Stimulated activated naive B cell treated with anti-CD40 and anti-IgM and Interleukin-4, amounts not matched to agents 10 μg/mL and 1 μg/mL and 100 μg/mL, for 72 hours (primary cell): ENCODE measurements at regions not wholly inside any gene's neighbourhood (a gene's known extent, or its start where the extent isn't known, plus 50 kb on each side); places are given as distances from the start of the nearest gene placed in this dataset.
"Not testable (repeated sequence)": the region's sequence is repeated elsewhere in the genome, so short reads cannot be mapped to it uniquely, and the experiment has no call there.

ENCODE experiments used
- ATAC-seq, 2 donors: fragments of 150-1000 bp; cut with Tn5 transposase; replicated peaks; 2 replicates each; pipeline ENCODE4 v1.10.0; 2021; ENCODE audit warnings: moderate library complexity in 1 of 2
- DNase-seq: peaks from one replicate; pipeline ENCODE4 v3.0.0; 2021
- H3K27ac Mint-ChIP-seq: one replicate; pipeline ENCODE4 v1.8.0; 2022; ENCODE audit warnings: mild to moderate bottlenecking, mixed read lengths
- H3K27me3 Mint-ChIP-seq, 2 donors: one replicate each; pipeline ENCODE4 v1.8.0; 2022; ENCODE audit warnings: mixed read lengths in 2 of 2
- H3K36me3 Mint-ChIP-seq, 2 donors: one replicate each; pipeline ENCODE4 v1.8.0; 2022; ENCODE audit warnings: mixed read lengths in 2 of 2, mild to moderate bottlenecking in 1 of 2
- H3K4me1 Mint-ChIP-seq, 2 donors: one replicate each; pipeline ENCODE4 v1.8.0; 2022; ENCODE audit warnings: mixed read lengths in 2 of 2, mild to moderate bottlenecking in 1 of 2
- H3K4me3 Mint-ChIP-seq, 2 donors: one replicate each; pipeline ENCODE4 v1.8.0; 2022; ENCODE audit warnings: mild to moderate bottlenecking in 2 of 2, mixed read lengths in 2 of 2, moderate library complexity in 1 of 2
- H3K9me3 Mint-ChIP-seq, 2 donors: one replicate each; pipeline ENCODE4 v1.8.0; 2022; ENCODE audit warnings: mixed read lengths in 2 of 2, mild to moderate bottlenecking in 1 of 2

DNA sequence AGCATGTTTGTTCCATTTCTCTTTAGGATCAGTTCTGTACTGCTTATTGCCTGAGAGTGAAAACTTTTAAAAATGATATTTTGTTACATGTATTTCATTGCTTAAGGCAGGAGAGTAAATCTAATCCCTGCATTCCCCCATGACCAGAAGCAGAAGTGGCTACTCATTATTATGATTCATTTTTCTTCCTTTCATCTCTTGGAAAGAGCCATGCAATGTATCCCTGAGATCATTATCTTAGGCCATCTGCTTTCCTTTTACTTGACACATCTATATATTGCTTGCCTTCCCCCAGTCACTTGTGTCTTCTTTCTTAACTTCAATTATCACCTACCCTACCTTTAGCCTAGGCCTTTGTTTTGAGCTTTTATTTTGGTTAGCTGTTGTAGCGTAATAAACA is 430.4 kb upstream of the CHRM3 start:
- H3K9me3 Mint-ChIP-seq, result no peaks in the 10 kb centered on the region
- no peaks in the 10 kb centered on the region for H3K27me3 Mint-ChIP-seq
- H3K4me3 Mint-ChIP-seq, result no peak overlapping the region
- no peaks in the 10 kb centered on the region for H3K4me1 Mint-ChIP-seq
- DNase-seq (no peak), ATAC-seq (no peak)
- H3K36me3 Mint-ChIP-seq, result no peaks in the 10 kb centered on the region
- no peak overlapping the region for H3K27ac Mint-ChIP-seq

DNA sequence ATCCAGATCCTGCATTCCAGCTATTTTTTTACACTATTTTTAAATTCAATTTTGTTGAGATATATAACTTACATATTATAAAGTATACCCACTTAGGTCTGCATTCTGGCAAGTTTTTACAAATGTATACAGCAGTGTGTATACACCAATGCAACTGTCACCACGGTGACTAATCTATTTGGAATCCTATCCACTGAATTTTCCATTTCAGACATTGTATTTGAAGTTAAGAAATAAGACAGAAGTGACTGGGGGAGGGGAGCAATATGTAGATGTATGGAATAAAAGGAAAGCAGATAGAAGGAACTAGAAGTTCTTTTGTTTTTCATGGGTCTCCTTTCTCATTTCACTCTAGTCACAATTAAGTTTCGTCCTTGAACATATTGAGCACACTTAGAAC is 431.5 kb upstream of the CHRM3 start:
- ATAC-seq (no peak), DNase-seq (no peak)
- no peaks in the 10 kb centered on the region for H3K9me3 Mint-ChIP-seq
- no peak overlapping the region for H3K27ac Mint-ChIP-seq
- H3K4me3 Mint-ChIP-seq, result no peak overlapping the region
- no peaks in the 10 kb centered on the region for H3K27me3 Mint-ChIP-seq
- no peaks in the 10 kb centered on the region for H3K36me3 Mint-ChIP-seq
- no peaks in the 10 kb centered on the region for H3K4me1 Mint-ChIP-seq

DNA sequence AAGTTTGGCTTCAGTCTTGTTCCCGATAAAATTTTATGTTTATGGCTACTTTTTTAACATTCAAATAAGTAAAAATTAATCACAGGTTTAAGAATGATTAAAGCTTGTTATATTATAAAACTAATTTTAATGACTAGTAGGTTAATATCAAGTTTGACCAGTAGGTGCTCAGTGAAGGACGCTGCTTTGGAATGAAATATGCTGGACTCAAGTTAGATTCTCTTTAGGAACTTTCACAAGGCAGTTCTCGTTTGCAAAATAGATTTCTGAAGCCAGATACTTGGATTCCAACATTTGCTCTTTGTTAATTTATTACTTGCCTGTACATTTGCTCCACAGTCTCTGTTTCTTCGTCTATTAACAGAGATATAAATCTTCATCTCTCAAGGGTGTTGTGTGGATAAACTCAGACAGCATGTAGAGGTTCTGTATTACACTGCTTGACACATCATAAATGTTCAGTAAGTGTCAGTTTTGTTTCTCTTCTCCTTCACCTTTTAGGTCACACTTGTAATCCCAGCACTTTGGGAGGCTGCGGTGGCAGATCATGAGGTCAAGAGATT is 432.8 kb upstream of the CHRM3 start:
- H3K4me1 Mint-ChIP-seq, result no peaks in the 10 kb centered on the region
- DNase-seq (no peak), ATAC-seq (no peak)
- H3K4me3 Mint-ChIP-seq, result no peak overlapping the region
- H3K36me3 Mint-ChIP-seq, result no peaks in the 10 kb centered on the region
- no peaks in the 10 kb centered on the region for H3K27me3 Mint-ChIP-seq
- no peaks in the 10 kb centered on the region for H3K9me3 Mint-ChIP-seq
- H3K27ac Mint-ChIP-seq, result no peak overlapping the region

DNA sequence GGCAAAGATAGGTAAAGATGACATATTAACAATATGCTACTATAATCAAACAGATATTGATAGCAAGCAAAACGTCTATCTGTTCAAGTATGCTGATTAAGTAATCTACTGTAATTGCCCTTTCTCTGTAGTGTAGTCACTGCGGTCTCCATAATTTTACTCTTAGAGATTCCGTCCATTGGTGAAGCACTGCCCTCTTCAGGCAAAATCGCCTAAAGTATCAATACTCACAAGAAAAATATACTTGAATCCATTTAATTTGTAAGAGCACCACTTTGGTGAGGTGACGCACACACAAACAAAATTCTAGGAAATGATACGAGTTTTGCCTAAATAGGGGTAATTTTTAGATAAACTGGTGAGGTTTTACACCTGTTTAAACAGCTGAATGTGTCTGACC is 434.6 kb upstream of the CHRM3 start:
- Mint-ChIP-seq H3K9me3 (no peaks in the 10 kb centered on the region), H3K4me3 (no peak overlapping the region), H3K4me1 (no peaks in the 10 kb centered on the region), H3K27me3 (no peaks in the 10 kb centered on the region), H3K27ac (no peak overlapping the region), H3K36me3 (no peaks in the 10 kb centered on the region)
- ATAC-seq (peak; percentile 33 to 36), DNase-seq (no peak)

DNA sequence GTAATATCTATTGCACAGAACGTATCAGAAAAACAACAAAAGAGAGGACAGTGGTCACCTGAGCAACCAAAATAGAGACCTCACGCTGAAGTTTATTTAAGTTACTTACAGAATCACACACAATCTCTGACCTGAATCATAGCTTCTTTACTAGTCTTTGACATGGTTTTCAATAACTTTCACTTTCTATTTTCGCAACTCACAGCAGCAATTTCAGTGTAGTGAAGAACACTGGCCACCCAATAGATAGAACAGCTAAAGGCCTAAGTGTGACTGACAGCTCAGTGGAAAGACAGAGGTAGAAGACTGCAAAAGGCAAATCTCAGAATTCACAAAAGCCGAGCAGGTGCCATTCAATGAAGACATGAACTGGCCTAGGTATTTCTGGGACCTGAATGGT is 435.6 kb upstream of the CHRM3 start:
- H3K27me3 Mint-ChIP-seq, result no peaks in the 10 kb centered on the region
- H3K9me3 Mint-ChIP-seq, result no peaks in the 10 kb centered on the region
- H3K4me3 Mint-ChIP-seq, result no peak overlapping the region
- ATAC-seq (no peak), DNase-seq (no peak)
- no peak overlapping the region for H3K27ac Mint-ChIP-seq
- no peaks in the 10 kb centered on the region for H3K36me3 Mint-ChIP-seq
- H3K4me1 Mint-ChIP-seq, result no peaks in the 10 kb centered on the region

DNA sequence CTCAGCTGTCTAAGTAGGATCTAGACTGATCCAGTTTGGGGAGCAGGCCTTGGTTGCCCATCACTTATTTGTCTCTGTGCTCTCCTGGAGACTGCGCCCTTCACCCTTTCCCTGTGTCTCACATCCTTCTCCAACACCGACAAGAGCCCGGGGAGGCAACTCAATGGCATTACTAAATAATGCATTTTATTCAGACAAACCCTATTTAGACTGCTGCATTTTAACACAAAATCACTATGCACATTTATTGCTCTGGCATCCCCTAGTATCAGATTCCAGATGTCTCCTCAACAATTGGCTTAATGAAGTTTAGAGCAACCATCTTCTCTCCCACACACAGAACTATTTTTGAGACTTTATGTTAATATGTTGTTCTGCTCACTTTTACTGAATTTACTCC is 436.4 kb upstream of the CHRM3 start:
- Mint-ChIP-seq H3K4me3 (no peak overlapping the region), H3K9me3 (no peaks in the 10 kb centered on the region), H3K27ac (no peak overlapping the region), H3K4me1 (no peaks in the 10 kb centered on the region), H3K36me3 (no peaks in the 10 kb centered on the region), H3K27me3 (no peaks in the 10 kb centered on the region)
- DNase-seq, result no peak
- no peak for ATAC-seq

DNA sequence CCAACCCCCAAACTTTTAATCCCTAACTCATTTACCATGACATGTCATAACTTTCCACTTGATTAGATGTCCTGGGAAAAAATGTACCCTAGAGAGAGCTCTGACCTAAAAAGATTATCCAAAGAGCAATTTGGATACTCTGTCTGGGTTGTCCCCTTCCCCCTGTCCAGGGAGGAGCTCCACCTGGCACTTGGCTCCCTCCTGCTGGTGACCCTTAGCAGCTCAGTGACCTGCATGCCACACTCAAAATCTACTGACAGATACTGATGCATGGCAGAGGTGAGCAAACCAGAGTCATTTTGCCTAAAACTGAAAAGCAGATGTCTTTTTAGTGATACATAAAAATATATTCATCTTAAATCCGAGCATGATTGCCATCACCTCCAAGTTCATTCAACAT is 442.3 kb upstream of the CHRM3 start:
- no peak overlapping the region for H3K27ac Mint-ChIP-seq
- H3K4me3 Mint-ChIP-seq, result no peak overlapping the region
- H3K36me3 Mint-ChIP-seq, result no peaks in the 10 kb centered on the region
- no peaks in the 10 kb centered on the region for H3K9me3 Mint-ChIP-seq
- no peaks in the 10 kb centered on the region for H3K4me1 Mint-ChIP-seq
- no peaks in the 10 kb centered on the region for H3K27me3 Mint-ChIP-seq
- DNase-seq (no peak), ATAC-seq (no peak)

DNA sequence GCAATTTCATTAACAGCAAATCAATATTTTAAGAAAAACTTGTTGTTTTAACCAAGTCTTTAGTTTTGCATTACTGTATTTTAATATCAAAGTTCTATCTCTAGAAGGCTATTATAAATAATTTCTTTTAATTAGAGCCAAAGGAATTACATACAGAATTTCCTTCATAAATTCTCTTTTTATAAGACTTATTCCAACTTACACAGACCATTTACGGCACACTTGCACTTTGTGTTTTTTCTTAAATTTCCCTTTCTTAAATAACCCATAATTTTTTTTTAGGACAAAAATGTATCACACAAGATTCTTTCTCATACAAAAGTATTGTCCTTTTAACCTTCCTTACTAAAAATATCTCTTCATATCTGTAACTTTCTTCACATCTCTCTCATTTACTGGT is 458.5 kb upstream of the CHRM3 start:
- ATAC-seq (no peak), DNase-seq (no peak)
- no peak overlapping the region for H3K4me3 Mint-ChIP-seq
- peaks cover 3% of the 10 kb centered on the region in 2 donors for H3K9me3 Mint-ChIP-seq
- no peak overlapping the region for H3K27ac Mint-ChIP-seq
- no peaks in the 10 kb centered on the region for H3K36me3 Mint-ChIP-seq
- H3K4me1 Mint-ChIP-seq, result no peaks in the 10 kb centered on the region
- no peaks in the 10 kb centered on the region for H3K27me3 Mint-ChIP-seq

DNA sequence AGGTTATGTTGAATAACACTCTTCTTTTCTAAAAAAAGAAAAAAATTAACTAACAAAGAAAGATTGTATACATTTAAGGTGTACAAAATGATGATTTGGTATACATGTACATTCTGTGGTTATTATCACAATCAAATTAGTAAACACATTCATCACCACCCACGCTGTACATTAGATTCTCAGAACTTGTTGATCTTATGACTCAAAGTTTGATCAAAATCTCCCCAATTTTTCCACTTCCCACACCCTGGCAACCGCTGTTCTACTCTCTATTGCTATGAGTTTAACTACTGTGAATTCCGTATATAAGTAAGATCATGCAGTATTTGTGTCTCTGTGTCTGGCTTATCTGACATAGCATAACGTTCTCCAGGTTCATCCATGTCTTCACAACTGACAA is 469.5 kb upstream of the CHRM3 start:
- no peak overlapping the region for H3K4me3 Mint-ChIP-seq
- no peaks in the 10 kb centered on the region for H3K4me1 Mint-ChIP-seq
- peaks cover 3 to 4% of the 10 kb centered on the region in 2 donors for H3K9me3 Mint-ChIP-seq
- no peak for DNase-seq
- H3K27ac Mint-ChIP-seq, result no peak overlapping the region
- ATAC-seq, result no peak
- H3K36me3 Mint-ChIP-seq, result no peaks in the 10 kb centered on the region
- no peaks in the 10 kb centered on the region for H3K27me3 Mint-ChIP-seq

DNA sequence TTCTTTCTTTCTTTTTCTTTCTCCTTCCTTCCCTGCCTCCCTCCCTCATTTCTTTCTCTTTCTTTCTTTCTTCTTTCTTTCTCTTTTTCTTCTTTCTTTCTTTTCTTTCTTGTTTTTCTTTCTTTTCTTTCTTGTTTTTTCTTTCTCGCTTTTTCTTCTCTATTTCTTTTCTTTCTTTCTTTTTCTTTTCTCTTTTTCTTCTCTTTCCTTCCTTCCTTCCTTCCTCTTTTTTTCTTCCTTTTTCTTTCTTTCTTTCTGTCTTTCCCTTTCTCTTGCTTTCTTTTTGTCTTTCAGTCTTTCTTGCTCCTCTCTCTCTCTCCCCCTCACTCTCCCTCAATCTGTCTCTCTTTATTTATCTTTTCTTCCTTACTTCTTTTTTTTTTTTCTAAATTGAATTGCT is 472.0 kb upstream of the CHRM3 start:
- H3K27ac Mint-ChIP-seq, result no peak overlapping the region
- DNase-seq, result no peak
- no peaks in the 10 kb centered on the region for H3K36me3 Mint-ChIP-seq
- H3K4me1 Mint-ChIP-seq, result no peaks in the 10 kb centered on the region
- H3K4me3 Mint-ChIP-seq, result no peak overlapping the region
- no peaks in the 10 kb centered on the region for H3K27me3 Mint-ChIP-seq
- peaks cover 7% of the 10 kb centered on the region in 2 donors for H3K9me3 Mint-ChIP-seq
- no peak for ATAC-seq

DNA sequence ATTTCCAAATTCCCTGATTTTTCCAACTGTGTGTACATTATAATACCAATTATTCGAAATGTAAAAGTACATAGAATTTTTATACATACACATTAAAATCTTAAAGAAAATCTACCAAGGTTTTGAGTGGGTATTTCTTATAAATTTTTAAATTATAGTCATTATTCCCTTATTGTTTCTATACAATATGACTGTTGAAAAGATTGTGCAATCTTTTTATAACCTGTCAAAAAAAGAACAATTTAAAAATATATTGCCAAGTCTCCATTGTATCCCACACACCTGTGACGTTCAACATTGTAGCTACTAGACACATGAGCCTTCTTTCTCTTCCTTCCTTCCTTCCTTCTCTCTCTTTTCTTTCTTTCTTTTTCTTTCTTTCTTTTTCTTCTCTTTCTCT is 473.2 kb upstream of the CHRM3 start:
- Mint-ChIP-seq H3K4me3 (no peak overlapping the region), H3K4me1 (no peaks in the 10 kb centered on the region), H3K36me3 (no peaks in the 10 kb centered on the region), H3K27ac (no peak overlapping the region), H3K9me3 (peaks cover 7% of the 10 kb centered on the region in 2 donors), H3K27me3 (no peaks in the 10 kb centered on the region)
- ATAC-seq, result no peak
- no peak for DNase-seq

DNA sequence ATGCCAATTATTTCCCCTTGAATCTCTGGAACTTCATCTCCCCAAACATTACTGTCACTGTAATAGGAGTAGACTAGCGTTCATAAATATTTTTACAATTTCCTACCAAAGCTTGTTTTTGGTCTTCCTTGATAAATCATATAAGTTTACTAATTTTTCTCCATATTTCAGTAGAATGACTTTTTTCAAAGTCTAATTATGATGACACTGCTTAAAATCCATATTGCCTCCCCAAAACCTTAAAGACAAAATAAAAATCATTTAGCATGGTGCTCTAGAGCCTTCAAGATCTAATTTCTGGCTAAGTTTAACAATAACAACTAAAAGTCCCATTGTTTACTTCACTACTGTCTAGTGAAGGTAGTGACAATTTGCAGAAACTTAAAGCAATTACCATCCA is 474.2 kb upstream of the CHRM3 start:
- Mint-ChIP-seq H3K4me1 (no peaks in the 10 kb centered on the region), H3K9me3 (peaks cover 7% of the 10 kb centered on the region in 2 donors), H3K4me3 (no peak overlapping the region), H3K27me3 (no peaks in the 10 kb centered on the region), H3K36me3 (no peaks in the 10 kb centered on the region), H3K27ac (no peak overlapping the region)
- no peak for ATAC-seq
- no peak for DNase-seq

DNA sequence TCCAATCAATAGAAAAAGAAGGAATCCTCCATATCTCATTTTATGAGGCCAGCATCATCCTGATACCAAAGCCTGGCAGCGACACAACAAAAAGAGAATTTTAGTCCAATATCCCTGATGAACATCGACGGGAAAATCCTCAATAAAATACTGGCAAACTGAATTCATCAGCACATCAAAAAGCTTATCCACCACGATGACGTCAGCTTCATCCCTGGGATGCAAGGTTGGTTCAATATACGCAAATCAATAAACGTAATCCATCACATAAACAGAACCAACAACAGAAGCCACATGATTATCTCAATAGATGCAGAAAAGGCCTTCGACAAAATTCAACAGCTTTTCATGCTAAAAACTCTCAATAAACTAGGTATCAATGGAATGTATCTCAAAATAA is 483.6 kb upstream of the CHRM3 start:
- H3K36me3 Mint-ChIP-seq, H3K27ac Mint-ChIP-seq, H3K4me1 Mint-ChIP-seq, H3K4me3 Mint-ChIP-seq, H3K27me3 Mint-ChIP-seq, ATAC-seq, DNase-seq: not testable (repeated sequence)
- peaks cover 13 to 17% of the 10 kb centered on the region in 2 donors for H3K9me3 Mint-ChIP-seq

DNA sequence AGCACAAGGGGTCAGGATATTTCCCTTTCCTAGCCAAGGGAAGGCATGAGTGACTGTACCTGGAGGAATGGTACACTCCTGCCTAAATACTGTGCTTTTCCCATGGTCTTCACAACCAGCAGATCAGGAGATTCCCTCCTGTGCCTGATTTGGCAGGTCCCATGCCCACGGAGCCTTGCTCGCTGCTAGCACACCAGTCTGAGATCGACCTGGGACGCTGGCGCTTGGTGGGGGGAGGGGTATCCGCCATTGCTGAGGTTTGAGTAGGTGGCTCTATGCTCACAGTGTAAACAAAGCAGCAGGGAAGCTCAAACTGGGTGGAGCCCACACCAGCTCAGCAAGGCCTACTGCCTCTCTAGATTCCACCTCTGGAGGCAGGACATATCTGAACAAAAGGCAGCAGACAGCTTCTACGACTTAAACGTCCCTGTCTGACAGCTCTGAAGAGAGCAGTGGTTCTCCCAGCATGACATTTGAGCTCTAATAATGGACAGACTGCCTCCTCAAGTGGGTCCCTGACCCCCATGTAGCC is 486.0 kb upstream of the CHRM3 start:
- Mint-ChIP-seq H3K36me3 (no peaks in the 10 kb centered on the region), H3K4me1 (no peaks in the 10 kb centered on the region), H3K27me3 (no peaks in the 10 kb centered on the region), H3K27ac (no peak overlapping the region), H3K4me3 (no peak overlapping the region), H3K9me3 (peaks cover 13 to 18% of the 10 kb centered on the region in 2 donors)
- DNase-seq, result no peak
- ATAC-seq, result no peak

DNA sequence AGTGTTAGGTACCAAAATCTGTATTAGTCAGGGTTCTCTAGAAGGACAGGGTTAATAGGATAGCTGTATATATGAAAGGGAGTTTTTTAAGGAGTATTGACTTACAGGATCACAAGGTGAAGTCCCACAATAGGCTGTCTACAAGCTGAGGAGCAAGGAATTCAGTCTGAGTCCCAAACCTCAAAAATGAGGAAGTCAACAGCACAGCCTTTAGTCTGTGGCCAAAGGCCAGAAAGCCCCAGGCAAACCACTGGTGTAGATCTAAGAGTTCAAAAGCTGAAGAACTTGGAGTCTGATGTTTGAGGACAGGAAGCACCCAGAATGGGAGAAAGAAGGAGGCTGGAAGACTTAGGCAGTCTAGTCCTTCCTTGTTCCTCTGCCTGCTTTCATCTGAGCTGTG is 487.5 kb upstream of the CHRM3 start:
- Mint-ChIP-seq H3K36me3 (no peaks in the 10 kb centered on the region), H3K4me1 (no peaks in the 10 kb centered on the region), H3K4me3 (no peak overlapping the region), H3K27me3 (no peaks in the 10 kb centered on the region), H3K9me3 (peaks cover 13 to 16% of the 10 kb centered on the region in 2 donors), H3K27ac (no peak overlapping the region)
- ATAC-seq, result no peak
- DNase-seq, result no peak

DNA sequence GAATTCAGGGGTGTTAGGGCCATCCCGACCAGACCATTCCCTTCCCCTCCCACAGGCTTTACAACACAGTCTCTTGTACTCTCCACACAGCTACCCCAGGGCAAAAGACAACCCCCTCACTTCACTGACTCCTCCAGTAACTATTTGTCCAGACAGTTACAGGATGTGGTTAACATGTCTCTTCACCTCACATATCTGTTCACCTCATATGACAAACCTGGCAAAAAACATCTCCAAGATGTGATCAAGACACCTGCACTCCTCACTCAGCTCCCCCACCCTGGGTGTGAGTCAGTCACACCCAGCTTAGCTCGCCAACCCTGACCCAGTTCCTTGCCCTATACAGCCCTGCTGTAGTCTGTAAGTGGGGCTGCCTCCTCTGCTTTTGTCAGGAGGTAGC is 490.5 kb upstream of the CHRM3 start:
- H3K4me1 Mint-ChIP-seq, result no peaks in the 10 kb centered on the region
- H3K36me3 Mint-ChIP-seq, result no peaks in the 10 kb centered on the region
- ATAC-seq (no peak), DNase-seq (no peak)
- H3K4me3 Mint-ChIP-seq, result no peak overlapping the region
- H3K9me3 Mint-ChIP-seq, result peaks cover 0 to 4% of the 10 kb centered on the region in 2 donors
- no peaks in the 10 kb centered on the region for H3K27me3 Mint-ChIP-seq
- no peak overlapping the region for H3K27ac Mint-ChIP-seq
